H1 (cell line): ENCODE measurements at regions not wholly inside any gene's neighbourhood (a gene's known extent, or its start where the extent isn't known, plus 50 kb on each side); places are given as distances from the start of the nearest gene placed in this dataset.

Experiments
- CTCF ChIA-PET: fragments of 300-600 bp; sonication (Branson Sonifier 250); formaldehyde crosslinking; loops from one replicate; lab custom pipeline; 2021; ENCODE audit not compliant: partially characterized antibody; lab: Charles Lee
- POLR2A ChIA-PET: fragments of 300-600 bp; sonication (Branson Sonifier 250); formaldehyde crosslinking; loops from one replicate; lab custom pipeline; 2021; ENCODE audit warnings: inconsistent platforms; ENCODE audit not compliant: partially characterized antibody; lab: Charles Lee
- DNase-seq, 2 experiments: peaks; one replicate each; pipeline versions ENCODE4 v3.0.0 to v3.0.0-alpha.2; 2010 to 2022; ENCODE audit warnings: low spot score in 2 of 2, low read depth in 1 of 2, mixed read lengths in 1 of 2
- FAIRE-seq: peaks from 2 replicates; lab custom pipeline; 2011; peaks lifted over from hg19 to GRCh38; lab: Jason Lieb, UNC
- H2AFZ ChIP-seq: 2 replicates; pipeline ENCODE4 v1.8.1; 2012; ENCODE audit warnings: low read length, inconsistent platforms
- H2AK5ac ChIP-seq: 2 replicates; pipeline ENCODE4 v1.6.1; 2013; ENCODE audit warnings: low read depth, low read length
- H2BK120ac ChIP-seq: replicated peaks from 2 replicates; pipeline ENCODE3; 2013; ENCODE audit warnings: low read depth, low read length, inconsistent platforms
- H2BK12ac ChIP-seq: 2 replicates; pipeline ENCODE4 v1.6.1; 2013; ENCODE audit warnings: low read depth, low read length
- H2BK15ac ChIP-seq: 2 replicates; pipeline ENCODE4 v1.6.1; 2013; ENCODE audit warnings: low read length
- H2BK20ac ChIP-seq: 2 replicates; pipeline ENCODE4 v1.6.1; 2013; ENCODE audit warnings: low read length
- H2BK5ac ChIP-seq: 2 replicates; pipeline ENCODE4 v1.6.1; 2013; ENCODE audit warnings: low read depth, low read length
- H3K14ac ChIP-seq: 2 replicates; pipeline ENCODE4 v1.6.1; 2013; ENCODE audit warnings: inconsistent platforms; ENCODE audit not compliant: insufficient read length
- H3K18ac ChIP-seq: 2 replicates; pipeline ENCODE4 v1.6.1; 2013; ENCODE audit warnings: low read length; ENCODE audit errors: extremely low read depth
- H3K23ac ChIP-seq: 2 replicates; pipeline ENCODE4 v1.6.1; 2013; ENCODE audit warnings: inconsistent platforms; ENCODE audit not compliant: insufficient read length
- H3K23me2 ChIP-seq: 2 replicates; pipeline ENCODE4 v1.6.1; 2013; ENCODE audit warnings: low read depth, low read length
- H3K27ac ChIP-seq: 2 replicates; pipeline ENCODE4 v1.6.1; 2011; ENCODE audit warnings: low read depth, low read length, inconsistent platforms
- H3K27me3 ChIP-seq, 4 experiments: replicated peaks in 1 of 4; 1 replicate in 1 of 4; 2 replicates in 3 of 4; pipeline versions ENCODE4 v1.6.1 to v1.8.1; 2011 to 2013; ENCODE audit warnings: low read length in 3 of 4, mild to moderate bottlenecking in 3 of 4, inconsistent platforms in 2 of 4, mixed read lengths in 2 of 4, moderate library complexity in 1 of 4; ENCODE audit not compliant: control insufficient read depth in 3 of 4, insufficient read depth in 3 of 4; ENCODE audit errors: extremely low read depth in 1 of 4
- H3K36me3 ChIP-seq, 4 experiments: 2 replicates each; pipeline versions ENCODE4 v1.6.1 to v1.8.1; 2011 to 2013; ENCODE audit warnings: mild to moderate bottlenecking in 4 of 4, low read length in 3 of 4, moderate library complexity in 2 of 4, control low read depth in 1 of 4, inconsistent platforms in 1 of 4; ENCODE audit not compliant: insufficient read depth in 4 of 4, control insufficient read depth in 2 of 4
- H3K4ac ChIP-seq: replicated peaks from 2 replicates; pipeline ENCODE3; 2013; ENCODE audit warnings: low read length, low read depth, mixed read lengths, inconsistent platforms; ENCODE audit not compliant: insufficient read length
- H3K4me1 ChIP-seq, 4 experiments: replicated peaks in 1 of 4; 1 replicate in 1 of 4; 2 replicates in 3 of 4; pipeline versions ENCODE4 v1.6.1 to v1.8.1; 2011 to 2013; ENCODE audit warnings: low read length in 3 of 4, inconsistent platforms in 2 of 4, mixed read lengths in 1 of 4; ENCODE audit not compliant: insufficient read depth in 4 of 4, control insufficient read depth in 3 of 4
- H3K4me2 ChIP-seq, 2 experiments: 2 replicates each; pipeline versions ENCODE4 v1.6.1 to v1.8.1; 2011 to 2013; ENCODE audit warnings: low read depth in 2 of 2, low read length in 2 of 2, control low read depth in 1 of 2, inconsistent platforms in 1 of 2, mild to moderate bottlenecking in 1 of 2; ENCODE audit not compliant: insufficient read depth in 1 of 2
- H3K4me3 ChIP-seq, 4 experiments: fragments of 200-600, 300-600 bp in 1 of 4; sonication (generic), shearing (Covaris generic), sonication (Bioruptor Twin) in 1 of 4; 2 replicates each; pipeline versions ENCODE4 v1.5.1 to v1.8.1; 2011 to 2016; ENCODE audit warnings: low read length in 4 of 4, low read depth in 3 of 4, control low read depth in 2 of 4, inconsistent platforms in 2 of 4, mild to moderate bottlenecking in 2 of 4, mixed read lengths in 1 of 4, moderate library complexity in 1 of 4; ENCODE audit not compliant: insufficient read depth in 2 of 4; ENCODE audit errors: extremely low read depth in 1 of 4
- H3K56ac ChIP-seq: replicated peaks from 2 replicates; pipeline ENCODE3; 2013; ENCODE audit warnings: low read depth, mild to moderate bottlenecking, mixed read lengths, low read length, inconsistent platforms; ENCODE audit not compliant: insufficient read length
- H3K79me1 ChIP-seq: 2 replicates; pipeline ENCODE4 v1.6.1; 2013; ENCODE audit warnings: low read depth, low read length, control low read depth
- H3K79me2 ChIP-seq, 2 experiments: 2 replicates each; pipeline versions ENCODE4 v1.6.1 to v1.8.1; 2012 to 2013; ENCODE audit warnings: low read length in 2 of 2, mild to moderate bottlenecking in 2 of 2, inconsistent platforms in 1 of 2; ENCODE audit not compliant: insufficient read depth in 2 of 2, control insufficient read depth in 1 of 2
- H3K9ac ChIP-seq, 4 experiments: replicated peaks in 1 of 4; 1 replicate in 1 of 4; 2 replicates in 3 of 4; pipeline versions ENCODE4 v1.6.1 to v1.8.1; 2011 to 2013; ENCODE audit warnings: low read depth in 3 of 4, low read length in 3 of 4, control low read depth in 2 of 4, mild to moderate bottlenecking in 2 of 4, moderate library complexity in 2 of 4, inconsistent platforms in 1 of 4; ENCODE audit errors: extremely low read depth in 1 of 4
- H3K9me3 ChIP-seq, 2 experiments: 2 replicates each; pipeline versions ENCODE4 v1.6.1 to v1.8.1; 2012 to 2013; ENCODE audit warnings: mild to moderate bottlenecking in 2 of 2, moderate library complexity in 2 of 2, control low read depth in 1 of 2, inconsistent platforms in 1 of 2, low read depth in 1 of 2, low read length in 1 of 2, mixed read lengths in 1 of 2; ENCODE audit not compliant: insufficient read depth in 2 of 2
- H4K20me1 ChIP-seq, 2 experiments: replicated peaks in 1 of 2; 2 replicates each; pipeline versions ENCODE3 to v1.8.1; 2011 to 2013; ENCODE audit warnings: inconsistent platforms in 2 of 2, low read length in 2 of 2, mild to moderate bottlenecking in 1 of 2; ENCODE audit not compliant: insufficient read depth in 2 of 2, control insufficient read depth in 1 of 2
- H4K5ac ChIP-seq: 2 replicates; pipeline ENCODE4 v1.6.1; 2013; ENCODE audit warnings: low read length, low read depth, mixed read lengths, inconsistent platforms; ENCODE audit not compliant: insufficient read length
- H4K8ac ChIP-seq: 2 replicates; pipeline ENCODE4 v1.8.0; 2013; ENCODE audit warnings: mild to moderate bottlenecking, moderate library complexity, low read length, inconsistent platforms; ENCODE audit not compliant: insufficient read depth; ENCODE audit errors: extremely low read depth
- H4K91ac ChIP-seq: replicated peaks from 2 replicates; pipeline ENCODE3; 2013; ENCODE audit warnings: low read length, mixed read lengths, inconsistent platforms; ENCODE audit not compliant: insufficient read length
- BACH1 ChIP-seq: IDR thresholded peaks from 2 replicates; pipeline ENCODE4 v1.6.1; 2012; ENCODE audit warnings: low read length, improper control_type of control experiment
- GTF2F1 ChIP-seq: IDR thresholded peaks from 2 replicates; pipeline ENCODE4 v1.6.1; 2012; ENCODE audit warnings: low read depth, low read length, improper control_type of control experiment, borderline replicate concordance
- KDM1A ChIP-seq: fragments of 200-600, 300-600 bp; sonication (generic); IDR thresholded peaks from 2 replicates; pipeline ENCODE4 v1.7.1; 2016; ENCODE audit warnings: mild to moderate bottlenecking, low read length, borderline replicate concordance
- NRF1 ChIP-seq: IDR thresholded peaks from 2 replicates; pipeline ENCODE4 v1.6.1; 2011; ENCODE audit warnings: mild to moderate bottlenecking, low read depth, low read length, improper control_type of control experiment
- RFX5 ChIP-seq: IDR thresholded peaks from 2 replicates; pipeline ENCODE4 v1.6.1; 2011; ENCODE audit warnings: low read depth, low read length, improper control_type of control experiment, borderline replicate concordance
- TCF12 ChIP-seq: IDR thresholded peaks from 2 replicates; pipeline ENCODE4 v1.6.1; 2011; ENCODE audit warnings: low read depth, mild to moderate bottlenecking, low read length
- YY1 ChIP-seq: IDR thresholded peaks from 2 replicates; pipeline ENCODE4 v1.6.1; 2011; ENCODE audit warnings: low read depth, mild to moderate bottlenecking, low read length
- WGBS, 2 experiments: shearing (Covaris generic) in 1 of 2; methylation state at CpG; one replicate each; pipeline versions ENCODE4 v1.1.6 to v1.1.7; 2013 to 2015; ENCODE audit warnings: low lambda C conversion rate in 2 of 2, mixed read lengths in 2 of 2, inconsistent platforms in 1 of 2, low coverage in 1 of 2, missing lambda C conversion rate in 1 of 2; ENCODE audit not compliant: insufficient replicate concordance in 2 of 2, insufficient coverage in 1 of 2, insufficient read length in 1 of 2; ENCODE audit errors: extremely low coverage in 1 of 2, missing lambda C conversion rate in 1 of 2; 5-methylcytosine and 5-hydroxymethylcytosine counted together

DNA sequence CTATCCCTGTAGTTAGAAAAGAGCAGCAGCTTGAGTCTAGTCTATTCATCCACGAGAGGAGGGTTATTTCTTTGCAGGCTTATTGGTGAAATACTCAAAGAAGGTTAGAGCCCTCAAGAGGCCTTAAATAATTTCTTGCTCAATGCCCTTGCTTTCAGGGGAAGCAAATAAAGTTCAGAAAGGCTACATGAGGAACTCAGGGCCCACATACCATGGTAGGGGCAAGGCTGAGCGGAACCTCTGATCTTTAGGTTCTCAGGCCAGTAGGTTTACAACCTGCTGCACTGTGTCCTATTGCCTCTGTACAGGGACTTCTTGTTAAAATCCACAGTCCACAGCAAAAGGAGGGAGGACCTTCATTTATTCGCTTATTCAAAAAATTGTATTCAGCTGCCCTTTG is 101.7 kb downstream of the ADAMTS15 start:
- Histone ChIP-seq H3K9me3 (no peaks in the 10 kb centered on the region), H2BK20ac (0 out of 2 replicates have a peak overlapping the region, but pooled peaks have one; percentile 49), H3K9ac (no peak overlapping the region), H2BK5ac (no peak overlapping the region), H3K23me2 (no peaks in the 10 kb centered on the region), H3K4ac (no peak overlapping the region), H3K79me2 (no peaks in the 10 kb centered on the region), H2BK15ac (no peak overlapping the region), H3K4me2 (no peak overlapping the region), H2AK5ac (no peak overlapping the region), H2BK12ac (no peak overlapping the region), H3K23ac (no peak overlapping the region), H3K79me1 (no peaks in the 10 kb centered on the region), H3K4me1 (peaks cover 0 to 2% (median 0%) of the 10 kb centered on the region in 4 experiments; a peak in 1 of 7 replicates), H2AFZ (no peak overlapping the region), H3K27ac (no peak overlapping the region), H4K5ac (no peak overlapping the region), H4K8ac (no peak overlapping the region), H3K27me3 (no peaks in the 10 kb centered on the region; a peak in 1 of 7 replicates), H3K14ac (no peak overlapping the region), H3K4me3 (no peak overlapping the region), H3K36me3 (no peaks in the 10 kb centered on the region), H3K56ac (no peak overlapping the region), H3K18ac (no peak overlapping the region), H4K91ac (no peak overlapping the region), H4K20me1 (no peaks in the 10 kb centered on the region), H2BK120ac (no peak overlapping the region)
- 87% methylated on average over 3 of the region's 3 CpGs; no CpG with 5 or more reads in 1 of the 2 experiments for WGBS, 2 experiments
- ChIA-PET POLR2A (no interaction called here), CTCF (interaction anchor here (0.6 to 4.4 kb wide), 7 partner anchors 10 to 312 kb away, joined by 3 to 19 read pairs (median 5); no protein-coding TSS in a partner anchor)
- no peak for FAIRE-seq
- no peak for DNase-seq
- TF ChIP-seq YY1 = no peak
- no peak for TF ChIP-seq GTF2F1
- no peak for TF ChIP-seq TCF12
- TF ChIP-seq RFX5 = no peak
- no peak for TF ChIP-seq KDM1A
- no peak for TF ChIP-seq BACH1
- no peak for TF ChIP-seq NRF1
